ENCODE measurements at regions not wholly inside any gene's neighbourhood (a gene's known extent, or its start where the extent isn't known, plus 50 kb on each side); places are given as distances from the start of the nearest gene placed in this dataset.
"Not testable (repeated sequence)": the region's sequence is repeated elsewhere in the genome, so short reads cannot be mapped to it uniquely, and the experiment has no call there.

GRCh38 chr7:142602183-142602582 lies 147.1 kb upstream of the PRSS1 start:
- no peak for DNase-seq

- DNase-seq: no peak
These were observed 151.0 kb upstream of the PRSS1 start for GRCh38 chr7:142598297-142598696.

DNA sequence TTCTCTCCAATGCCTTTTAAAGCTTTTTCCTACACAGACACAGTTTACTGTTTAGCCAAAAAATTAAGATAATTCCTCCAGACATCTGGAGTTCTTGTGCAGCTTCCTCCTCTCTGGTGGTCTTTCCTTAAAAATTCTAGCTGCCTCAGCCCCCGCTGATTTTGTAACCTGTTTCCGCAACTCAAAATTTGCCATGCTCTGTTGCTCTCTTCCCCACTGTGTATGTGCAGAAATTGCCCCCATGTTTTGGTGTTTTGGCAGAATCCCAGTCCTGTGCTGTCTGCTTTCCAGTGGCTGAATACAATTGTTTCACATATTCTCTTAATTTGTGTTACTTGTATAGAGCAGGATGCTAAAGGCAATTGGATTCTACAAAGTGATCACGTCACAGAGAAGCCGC lies 151.7 kb upstream of the PRSS1 start:
- no peak for DNase-seq

DNA sequence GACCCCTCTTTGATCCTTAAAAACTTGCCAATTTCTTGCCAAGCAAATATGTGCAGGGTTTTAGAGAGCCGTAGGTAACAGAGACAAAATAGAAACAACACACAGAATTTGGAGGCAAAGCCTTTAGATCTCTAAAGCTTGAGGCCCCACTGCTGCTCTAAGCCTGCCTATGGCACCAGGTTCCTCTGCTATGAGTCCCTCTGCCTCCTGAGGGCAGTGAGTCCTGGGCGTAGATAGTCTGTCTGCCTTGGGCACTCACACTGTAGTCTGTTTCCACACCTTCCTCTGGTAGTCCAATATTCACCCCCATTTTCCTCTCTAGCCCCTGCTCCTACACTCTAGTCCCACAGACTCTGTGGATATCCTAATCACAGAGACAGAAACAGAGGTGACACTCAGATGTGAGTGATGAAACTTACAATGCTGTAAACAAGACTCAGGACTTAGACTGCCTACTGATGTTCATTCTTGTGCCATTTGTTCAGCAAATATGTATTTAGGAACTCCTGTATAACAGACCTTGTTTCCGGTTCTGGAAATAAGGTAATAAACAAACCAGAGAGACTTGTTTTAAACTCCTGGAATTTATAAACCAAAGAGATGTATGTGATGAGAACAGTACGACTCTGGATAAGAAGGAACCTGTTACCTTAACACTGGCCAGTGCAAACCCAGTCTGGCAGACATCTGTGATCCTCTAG lies 153.3 kb upstream of the PRSS1 start:
- DNase-seq: no peak

DNA sequence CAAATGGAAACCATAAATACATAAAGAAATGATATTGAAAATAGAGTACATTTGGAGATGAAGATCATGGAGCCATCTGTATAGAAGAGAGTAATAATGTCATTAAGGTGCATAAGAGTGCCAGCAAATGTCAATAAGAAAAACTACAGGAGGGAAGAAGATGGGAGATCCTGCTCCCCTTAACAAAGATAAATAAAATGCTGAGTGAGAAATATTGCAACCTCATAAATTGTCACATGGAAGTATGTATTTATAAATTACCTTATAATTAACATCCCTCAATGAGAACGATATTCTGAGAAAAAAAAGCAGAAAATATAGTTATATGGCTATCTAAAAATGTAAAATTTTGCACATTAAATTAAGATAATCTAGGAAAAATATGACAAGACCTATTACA lies 155.2 kb upstream of the PRSS1 start:
- DNase-seq: no peak

GRCh38 chr7:142593106-142593505 lies 156.2 kb upstream of the PRSS1 start:
- no peak for DNase-seq

- no peak for DNase-seq
These were observed 156.6 kb upstream of the PRSS1 start for GRCh38 chr7:142592664-142593063.

GRCh38 chr7:142592231-142592630 lies 157.0 kb upstream of the PRSS1 start:
- DNase-seq: no peak

DNA sequence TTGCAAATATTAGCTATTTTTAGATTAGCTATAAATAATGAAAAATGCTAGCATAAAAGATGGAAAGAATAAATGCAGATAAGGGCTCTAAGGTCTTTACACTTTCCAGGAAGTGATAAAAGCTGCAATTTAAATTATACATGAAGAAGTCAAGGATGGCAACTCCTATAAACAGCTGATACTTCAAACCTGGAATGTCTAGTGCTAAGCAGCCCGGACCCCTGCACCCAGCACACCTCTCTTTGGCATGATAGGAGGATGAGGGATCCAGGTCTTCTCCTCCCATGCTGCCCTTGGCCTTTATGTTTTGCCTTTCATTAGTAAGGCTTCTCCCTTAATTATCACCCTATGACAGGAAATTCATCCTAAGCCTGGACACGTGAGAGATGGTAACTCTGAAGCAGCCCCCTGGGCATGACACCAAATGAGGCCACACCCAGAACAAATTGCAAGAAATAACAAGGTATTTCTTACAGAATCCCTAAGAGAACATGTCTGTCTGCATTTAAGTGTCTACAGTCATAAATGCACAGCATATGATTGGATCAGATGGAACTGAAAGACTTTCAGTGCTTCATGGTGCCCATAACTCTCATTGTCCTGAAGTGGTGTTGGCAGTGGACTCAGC lies 158.3 kb upstream of the PRSS1 start:
- DNase-seq: no peak

GRCh38 chr7:142590077-142590476 lies 159.2 kb upstream of the PRSS1 start:
- DNase-seq: no peak

- DNase-seq: no peak
These were observed 161.6 kb upstream of the PRSS1 start for GRCh38 chr7:142587578-142588191.

DNA sequence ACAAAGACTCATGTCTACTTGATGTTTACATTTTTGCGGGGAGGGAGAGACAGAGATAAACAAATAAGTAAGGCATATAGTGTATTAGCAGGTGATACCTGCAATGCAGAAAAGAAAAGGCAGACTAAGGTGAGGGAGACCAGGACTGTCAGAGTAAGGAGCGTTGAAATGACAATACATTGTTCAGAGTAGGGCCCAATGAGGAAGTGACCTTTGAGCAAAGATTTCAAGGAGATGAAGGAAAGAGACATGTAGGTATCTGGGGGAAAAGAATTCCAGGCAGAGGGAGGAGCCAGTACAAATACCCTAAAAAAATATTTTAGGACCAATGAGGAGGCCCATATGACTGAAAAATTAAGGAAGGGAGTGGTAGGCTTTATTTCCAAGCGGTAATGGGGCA lies 162.7 kb upstream of the PRSS1 start:
- no peak for DNase-seq

DNA sequence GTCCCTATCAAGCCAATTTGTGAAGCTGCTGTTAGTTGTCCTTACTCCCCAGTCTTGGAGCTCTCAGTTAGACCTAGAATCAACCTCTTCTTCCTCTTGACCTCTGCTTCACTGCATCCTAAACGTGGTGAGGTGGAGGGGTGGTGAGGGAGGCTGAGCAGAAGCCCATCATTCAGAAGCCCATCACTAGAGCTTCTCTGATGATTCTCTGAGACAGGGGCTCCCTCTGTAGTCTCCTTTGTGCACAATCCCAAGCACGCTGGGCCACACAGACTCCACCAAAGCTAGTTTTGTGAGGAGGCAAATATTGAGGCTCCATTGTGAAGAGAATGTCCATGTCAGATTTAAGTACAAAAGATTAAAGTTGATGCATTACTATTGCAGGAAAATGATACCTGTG lies 163.8 kb upstream of the PRSS1 start:
- DNase-seq: no peak

GRCh38 chr7:142584765-142585164 lies 164.5 kb upstream of the PRSS1 start:
- no peak for DNase-seq

GRCh38 chr7:142583446-142583845 lies 165.8 kb upstream of the PRSS1 start:
- DNase-seq: no peak

GRCh38 chr7:142582351-142582750 lies 166.9 kb upstream of the PRSS1 start:
- no peak for DNase-seq

GRCh38 chr7:142581341-142581740 lies 167.9 kb upstream of the PRSS1 start:
- DNase-seq: no peak

- no peak for DNase-seq
These were observed 169.3 kb upstream of the PRSS1 start for GRCh38 chr7:142579946-142580345.

GRCh38 chr7:142575351-142575750 lies 173.9 kb upstream of the PRSS1 start:
- DNase-seq: not testable (repeated sequence)

GRCh38 chr7:142571581-142571980 lies 177.7 kb upstream of the PRSS1 start:
- DNase-seq: no peak

GRCh38 chr7:142569851-142570250 lies 179.4 kb upstream of the PRSS1 start:
- DNase-seq: no peak

DNA sequence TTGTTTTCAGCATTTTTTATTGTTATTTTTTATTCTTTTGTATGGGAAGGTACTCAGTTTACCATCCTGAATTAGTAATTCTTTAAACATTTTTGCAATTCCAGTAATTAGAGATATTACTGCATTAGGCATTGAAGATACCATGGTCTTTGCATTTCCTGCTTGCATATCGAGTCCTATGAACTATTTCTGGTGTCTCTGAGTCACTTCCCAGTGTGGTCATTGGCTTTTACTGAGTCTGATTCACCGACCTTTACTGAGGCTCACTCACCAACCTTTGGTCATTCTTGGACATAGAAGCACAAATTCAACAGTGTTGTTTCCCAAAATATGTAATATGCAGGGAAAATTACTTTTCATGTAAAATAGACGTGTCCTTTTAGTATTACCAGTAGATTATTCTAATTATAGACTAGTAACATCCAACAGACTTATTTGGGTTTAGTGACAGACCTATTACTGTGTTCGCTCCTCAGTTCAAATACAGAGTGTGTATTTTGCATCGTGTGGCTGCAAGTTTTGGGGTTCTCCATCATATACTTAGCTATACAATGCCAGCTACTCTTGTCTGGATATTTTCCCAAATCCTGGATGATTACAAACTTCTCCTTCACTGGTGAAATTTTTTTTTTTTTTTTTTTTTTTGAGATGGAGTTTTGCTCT lies 180.7 kb upstream of the PRSS1 start:
- DNase-seq: no peak

DNA sequence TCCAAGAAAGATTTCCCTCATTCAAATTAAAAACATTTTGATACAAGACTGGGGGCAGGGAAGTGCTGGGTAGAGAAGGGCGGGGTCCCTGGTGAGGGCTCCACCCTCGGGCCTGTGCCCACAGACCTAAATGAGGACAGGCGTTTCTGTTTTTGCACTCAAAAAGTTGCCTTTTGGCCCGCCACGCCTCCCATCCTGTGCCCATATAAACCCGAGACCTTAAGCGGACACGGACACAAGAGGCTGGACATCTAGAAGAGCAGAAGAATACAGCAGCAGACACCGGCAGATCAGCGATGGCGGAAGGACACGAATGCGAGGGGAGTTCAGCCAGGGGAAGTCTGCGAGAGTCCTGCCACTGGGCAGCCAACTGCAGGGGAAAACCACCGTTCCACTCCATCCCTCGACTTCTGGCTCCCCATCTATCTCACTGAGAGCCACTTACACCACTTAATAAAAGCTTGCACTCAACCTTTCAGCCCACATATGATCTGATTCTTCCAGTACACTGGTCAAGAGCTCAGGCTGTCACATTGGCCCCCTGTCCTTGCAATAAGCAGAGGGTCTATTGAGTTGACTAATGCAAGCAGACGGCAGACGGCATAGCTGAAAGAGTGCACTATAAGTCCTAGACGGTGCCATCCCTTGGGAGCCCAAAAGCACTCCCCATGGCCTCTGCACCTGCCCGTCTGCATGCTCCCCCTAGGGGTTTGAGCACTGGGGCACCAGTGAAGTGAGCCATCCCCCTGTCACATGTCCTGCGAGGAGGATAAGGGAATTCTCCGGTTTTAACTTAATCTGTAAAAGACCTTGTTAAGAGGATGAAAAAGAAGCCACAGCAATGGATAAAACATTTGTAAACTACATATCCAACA lies 181.8 kb upstream of the PRSS1 start:
- no peak for DNase-seq
